Retinal pigment epithelial cell (primary cell): ENCODE measurements at regions not wholly inside any gene's neighbourhood (a gene's known extent, or its start where the extent isn't known, plus 50 kb on each side); places are given as distances from the start of the nearest gene placed in this dataset.

Source experiments
- DNase-seq: peaks from one replicate; pipeline ENCODE4 v3.0.0-alpha.2; 2010; ENCODE audit warnings: low read depth
- H3K4me3 ChIP-seq: 2 replicates; pipeline ENCODE4 v1.5.1; 2011; ENCODE audit warnings: mild to moderate bottlenecking, low read length, control low read depth, moderate library complexity
- TF ChIP-seq, protein P1 (sequence below): conservative IDR thresholded peaks from 2 replicates; pipeline ENCODE4 v1.5.1; 2011; ENCODE audit warnings: low read depth, low read length, control low read depth, inconsistent platforms

DNA sequence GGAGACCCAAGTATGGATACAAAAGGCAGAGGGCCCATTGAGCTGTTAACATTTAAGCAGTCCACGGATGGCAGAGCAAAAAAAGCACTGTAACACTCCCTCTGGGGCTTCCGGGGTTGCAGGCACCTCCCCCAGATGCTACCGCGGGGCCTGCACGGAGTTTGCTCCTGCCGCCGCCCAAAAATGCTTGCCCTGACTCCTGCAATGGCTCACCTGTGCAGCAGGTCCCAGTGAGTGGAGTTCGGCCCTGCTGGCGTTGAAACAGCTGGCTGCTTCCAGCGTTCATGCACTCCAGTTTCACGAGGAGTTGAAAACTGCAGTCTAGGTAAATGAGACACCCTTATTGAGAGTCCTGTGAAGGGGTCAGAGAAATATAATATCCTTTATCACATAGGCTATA lies 832.8 kb downstream of the NCAM2 start:
- TF ChIP-seq, protein P1, sequence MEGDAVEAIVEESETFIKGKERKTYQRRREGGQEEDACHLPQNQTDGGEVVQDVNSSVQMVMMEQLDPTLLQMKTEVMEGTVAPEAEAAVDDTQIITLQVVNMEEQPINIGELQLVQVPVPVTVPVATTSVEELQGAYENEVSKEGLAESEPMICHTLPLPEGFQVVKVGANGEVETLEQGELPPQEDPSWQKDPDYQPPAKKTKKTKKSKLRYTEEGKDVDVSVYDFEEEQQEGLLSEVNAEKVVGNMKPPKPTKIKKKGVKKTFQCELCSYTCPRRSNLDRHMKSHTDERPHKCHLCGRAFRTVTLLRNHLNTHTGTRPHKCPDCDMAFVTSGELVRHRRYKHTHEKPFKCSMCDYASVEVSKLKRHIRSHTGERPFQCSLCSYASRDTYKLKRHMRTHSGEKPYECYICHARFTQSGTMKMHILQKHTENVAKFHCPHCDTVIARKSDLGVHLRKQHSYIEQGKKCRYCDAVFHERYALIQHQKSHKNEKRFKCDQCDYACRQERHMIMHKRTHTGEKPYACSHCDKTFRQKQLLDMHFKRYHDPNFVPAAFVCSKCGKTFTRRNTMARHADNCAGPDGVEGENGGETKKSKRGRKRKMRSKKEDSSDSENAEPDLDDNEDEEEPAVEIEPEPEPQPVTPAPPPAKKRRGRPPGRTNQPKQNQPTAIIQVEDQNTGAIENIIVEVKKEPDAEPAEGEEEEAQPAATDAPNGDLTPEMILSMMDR, result no peak
- no peak for DNase-seq

DNA sequence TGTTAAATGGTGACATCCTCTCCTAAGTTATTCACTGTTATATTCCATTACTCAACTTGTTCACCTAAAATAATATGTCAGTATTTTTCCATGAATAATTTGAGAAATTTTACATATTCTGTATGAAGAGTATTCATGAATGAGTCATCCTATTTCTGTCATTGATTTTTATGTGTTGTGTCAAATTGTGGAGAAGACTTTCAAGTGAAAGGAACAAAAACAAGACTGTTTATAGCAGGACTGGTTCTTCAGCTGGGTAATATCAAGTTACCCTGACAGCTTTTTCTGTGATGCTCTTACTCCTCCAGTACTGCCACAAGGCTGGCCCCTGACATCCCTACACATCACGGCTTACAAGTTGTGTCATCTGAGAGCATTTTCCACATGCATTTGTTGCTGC lies 847.7 kb downstream of the NCAM2 start:
- no peak for DNase-seq
- no peak overlapping the region for H3K4me3 ChIP-seq
- TF ChIP-seq, protein P1, result no peak

More for the DNA sequence above, 832.8 kb downstream of the NCAM2 start:
- H3K4me3 ChIP-seq, result no peak overlapping the region

DNA sequence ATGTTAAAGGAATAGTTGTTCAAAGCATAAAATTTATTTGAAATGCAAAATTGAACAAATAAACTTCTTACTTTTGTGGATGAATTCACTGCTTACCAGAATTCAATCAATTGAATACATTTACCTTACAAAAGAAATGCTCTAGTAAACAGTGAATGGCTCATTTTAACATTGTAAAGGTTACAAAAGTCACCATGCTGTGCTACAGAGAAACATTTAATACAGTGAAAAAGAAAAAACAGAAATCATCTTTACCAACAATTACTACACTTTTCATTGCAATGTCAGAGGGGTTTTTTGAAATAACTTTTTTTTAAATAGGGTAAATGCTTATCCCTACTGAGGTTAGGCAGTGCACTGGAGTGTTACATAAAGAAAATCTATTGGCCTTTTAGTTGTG lies 853.0 kb downstream of the NCAM2 start:
- no peak for DNase-seq
- TF ChIP-seq, protein P1, result no peak
- H3K4me3 ChIP-seq, result no peak overlapping the region

DNA sequence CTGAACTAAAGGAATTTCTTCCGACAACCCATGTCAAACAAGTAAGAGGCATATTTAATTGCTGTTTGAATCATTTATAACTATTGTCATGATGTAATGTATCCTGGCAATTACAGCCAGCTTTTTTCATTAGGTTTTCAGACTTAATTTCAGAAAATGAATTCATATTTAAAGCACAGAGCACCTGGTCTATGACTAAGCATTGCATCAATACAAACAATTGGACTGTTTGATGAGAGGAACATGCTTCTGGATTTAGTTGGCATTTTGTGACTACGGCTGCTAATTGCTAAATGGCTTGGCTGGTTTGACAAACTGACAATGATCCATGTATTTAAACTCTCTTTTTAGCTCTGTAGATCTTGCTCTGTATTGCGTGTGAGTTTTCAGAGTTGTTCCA lies 853.4 kb downstream of the NCAM2 start:
- no peak for DNase-seq
- TF ChIP-seq, protein P1, result no peak
- H3K4me3 ChIP-seq, result no peak overlapping the region

DNA sequence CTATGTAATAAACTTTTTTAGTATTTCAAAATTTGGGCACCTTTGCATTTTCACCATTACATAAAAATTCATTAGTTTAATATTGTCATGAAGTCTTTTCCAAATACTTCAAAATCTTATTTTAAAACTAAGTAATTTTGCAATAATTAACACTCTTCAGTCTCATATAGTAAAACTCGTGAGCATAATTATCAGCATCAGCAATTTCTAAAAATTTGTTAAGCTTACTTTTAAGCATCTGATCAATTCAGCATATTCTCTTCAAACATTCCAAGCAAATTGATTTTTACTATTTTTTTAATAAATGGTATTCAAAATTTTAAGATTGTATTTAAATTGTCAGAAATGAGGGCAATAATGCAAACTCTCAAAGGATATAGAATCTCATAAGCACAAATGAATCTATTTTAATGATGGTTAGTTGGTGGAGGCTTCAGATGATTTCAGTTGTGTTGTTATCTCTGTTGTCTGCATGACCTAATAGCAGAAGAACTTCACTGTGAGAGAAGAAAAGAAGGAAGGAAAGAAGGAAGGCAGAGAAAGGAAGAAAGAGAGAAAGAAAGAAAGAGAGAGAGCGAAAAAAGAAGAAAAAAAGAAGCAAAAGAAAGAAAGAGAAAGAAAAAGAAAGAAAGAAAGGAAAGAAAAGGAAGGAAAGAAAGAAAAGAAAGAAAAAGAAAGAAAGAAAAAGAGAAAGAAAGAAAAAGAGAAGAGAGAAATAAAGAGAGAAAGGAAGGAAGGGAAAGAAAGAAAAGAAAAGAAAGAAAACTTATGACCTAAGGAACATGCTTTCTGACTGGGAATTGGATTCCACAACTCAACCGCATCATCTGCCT lies 860.5 kb downstream of the NCAM2 start:
- H3K4me3 ChIP-seq, result no peak overlapping the region
- no peak for DNase-seq
- TF ChIP-seq, protein P1, result no peak

DNA sequence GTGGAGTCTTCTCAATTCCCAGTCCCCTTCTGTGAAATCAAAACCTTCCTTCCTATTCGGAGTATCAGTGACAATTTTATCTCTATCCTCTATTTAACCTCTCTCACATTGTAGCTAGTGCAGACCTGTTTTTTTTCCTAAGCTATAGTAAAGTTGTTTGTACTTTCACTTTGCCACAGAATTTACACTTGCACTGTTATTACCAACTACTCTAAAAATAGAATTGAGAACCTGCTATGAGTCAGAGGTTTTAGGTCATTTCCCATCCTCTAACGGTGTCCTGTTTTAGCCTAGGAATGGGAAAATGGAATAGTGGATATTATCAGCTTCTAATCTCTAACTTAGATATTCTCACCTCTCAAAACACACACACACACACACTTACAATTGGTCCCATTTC lies 862.7 kb downstream of the NCAM2 start:
- TF ChIP-seq, protein P1, result no peak
- no peak for DNase-seq
- no peak overlapping the region for H3K4me3 ChIP-seq

DNA sequence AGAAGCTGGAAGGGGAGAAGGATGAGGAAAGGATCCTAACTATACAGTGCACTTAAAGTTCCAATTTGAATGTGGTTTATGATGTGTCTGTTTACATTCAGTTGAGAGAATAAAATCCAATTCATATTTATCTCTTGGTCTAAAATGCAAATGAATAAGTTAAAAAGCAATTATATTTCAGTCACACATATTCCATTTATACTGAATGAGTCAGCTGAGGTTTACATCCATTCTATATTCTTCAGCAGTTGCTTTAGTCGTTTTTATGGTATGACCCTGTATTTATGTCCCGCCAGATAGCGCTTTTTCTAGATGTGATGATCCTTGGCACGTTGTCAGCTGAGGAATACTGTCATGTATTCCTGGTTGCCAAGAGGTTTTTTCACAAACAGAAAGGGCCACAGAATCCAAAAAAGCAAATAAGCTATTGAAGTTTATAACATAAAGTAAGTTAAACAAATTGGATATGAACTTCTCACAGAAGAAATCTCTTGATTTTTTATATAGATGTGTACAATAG lies 866.2 kb downstream of the NCAM2 start:
- no peak overlapping the region for H3K4me3 ChIP-seq
- TF ChIP-seq, protein P1, result no peak
- DNase-seq, result no peak
